Brain microvascular endothelial cell (primary cell): ENCODE measurements at regions not wholly inside any gene's neighbourhood (a gene's known extent, or its start where the extent isn't known, plus 50 kb on each side); places are given as distances from the start of the nearest gene placed in this dataset.

Experiments
- DNase-seq: peaks from one replicate; pipeline ENCODE4 v3.0.0-alpha.2; 2020
- H3K27ac ChIP-seq: fragments of 250-450 bp; sonication (Bioruptor Pico); 2 replicates; pipeline ENCODE4 v1.5.1; 2020; ENCODE audit warnings: mild to moderate bottlenecking, moderate library complexity
- H3K27me3 ChIP-seq: fragments of 250-450 bp; sonication (Bioruptor Pico); replicated peaks from 2 replicates; pipeline ENCODE4 v1.5.1; 2020; ENCODE audit warnings: mild to moderate bottlenecking
- H3K36me3 ChIP-seq: fragments of 250-450 bp; sonication (Bioruptor Pico); replicated peaks from 2 replicates; pipeline ENCODE4 v1.5.1; 2020; ENCODE audit warnings: mild to moderate bottlenecking
- H3K4me3 ChIP-seq: 2 replicates; pipeline ENCODE4 v1.5.1; 2011; ENCODE audit warnings: low read depth, mild to moderate bottlenecking, control low read depth, low read length, moderate library complexity
- in situ Hi-C: cut with HindIII; loops from 2 replicates; pipeline ENCODE4 v1.10.0; 2017; ENCODE audit warnings: low sequenced_read_pairs, low pct_ligation_motif_present
- TF ChIP-seq, protein P1 (sequence below): IDR thresholded peaks from 2 replicates; pipeline ENCODE4 v1.5.1; 2011; ENCODE audit warnings: low read depth, mild to moderate bottlenecking, moderate library complexity, low read length, control low read depth, inconsistent platforms; ENCODE audit errors: missing control alignments

GRCh38 chr10:8527773-8528172, 473.3 kb downstream of the GATA3 start:
- H3K4me3 ChIP-seq, result no peak overlapping the region
- H3K27ac ChIP-seq, result no peak overlapping the region
- in situ Hi-C loops, result no loop called here
- no peaks in the 10 kb centered on the region for H3K36me3 ChIP-seq
- DNase-seq, result no peak
- H3K27me3 ChIP-seq, result no peaks in the 10 kb centered on the region
- TF ChIP-seq, protein P1, sequence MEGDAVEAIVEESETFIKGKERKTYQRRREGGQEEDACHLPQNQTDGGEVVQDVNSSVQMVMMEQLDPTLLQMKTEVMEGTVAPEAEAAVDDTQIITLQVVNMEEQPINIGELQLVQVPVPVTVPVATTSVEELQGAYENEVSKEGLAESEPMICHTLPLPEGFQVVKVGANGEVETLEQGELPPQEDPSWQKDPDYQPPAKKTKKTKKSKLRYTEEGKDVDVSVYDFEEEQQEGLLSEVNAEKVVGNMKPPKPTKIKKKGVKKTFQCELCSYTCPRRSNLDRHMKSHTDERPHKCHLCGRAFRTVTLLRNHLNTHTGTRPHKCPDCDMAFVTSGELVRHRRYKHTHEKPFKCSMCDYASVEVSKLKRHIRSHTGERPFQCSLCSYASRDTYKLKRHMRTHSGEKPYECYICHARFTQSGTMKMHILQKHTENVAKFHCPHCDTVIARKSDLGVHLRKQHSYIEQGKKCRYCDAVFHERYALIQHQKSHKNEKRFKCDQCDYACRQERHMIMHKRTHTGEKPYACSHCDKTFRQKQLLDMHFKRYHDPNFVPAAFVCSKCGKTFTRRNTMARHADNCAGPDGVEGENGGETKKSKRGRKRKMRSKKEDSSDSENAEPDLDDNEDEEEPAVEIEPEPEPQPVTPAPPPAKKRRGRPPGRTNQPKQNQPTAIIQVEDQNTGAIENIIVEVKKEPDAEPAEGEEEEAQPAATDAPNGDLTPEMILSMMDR, result no peak

- Histone ChIP-seq H3K36me3 (no peaks in the 10 kb centered on the region), H3K27ac (no peak overlapping the region), H3K4me3 (no peak overlapping the region), H3K27me3 (no peaks in the 10 kb centered on the region)
- TF ChIP-seq, protein P1, result no peak
- in situ Hi-C loops, result no loop called here
- DNase-seq, result no peak
Measured at GRCh38 chr10:8531116-8531515, 476.6 kb downstream of the GATA3 start.

DNA sequence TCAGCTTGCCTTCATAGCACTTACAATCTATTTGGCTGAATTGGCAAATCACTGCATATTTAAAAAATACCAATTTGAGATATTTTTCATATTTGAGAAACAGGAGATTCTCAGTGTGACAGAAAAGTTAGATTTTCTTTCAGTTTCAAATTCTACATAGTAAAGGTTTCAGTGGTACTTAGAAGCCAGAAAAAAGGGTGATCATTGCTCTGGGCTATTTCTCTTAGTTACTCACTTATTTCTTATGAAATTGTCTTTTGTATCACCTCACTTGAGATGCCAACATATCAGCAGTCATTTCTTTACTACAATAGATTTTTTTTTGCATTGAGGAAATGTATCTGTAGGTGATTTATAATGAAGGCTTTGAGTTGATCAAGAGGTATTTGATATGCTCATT, 478.2 kb downstream of the GATA3 start:
- in situ Hi-C loops, result no loop called here
- H3K36me3 ChIP-seq, result no peaks in the 10 kb centered on the region
- H3K27me3 ChIP-seq, result no peaks in the 10 kb centered on the region
- no peak for DNase-seq
- H3K27ac ChIP-seq, result no peak overlapping the region
- TF ChIP-seq, protein P1, result no peak
- H3K4me3 ChIP-seq, result no peak overlapping the region

DNA sequence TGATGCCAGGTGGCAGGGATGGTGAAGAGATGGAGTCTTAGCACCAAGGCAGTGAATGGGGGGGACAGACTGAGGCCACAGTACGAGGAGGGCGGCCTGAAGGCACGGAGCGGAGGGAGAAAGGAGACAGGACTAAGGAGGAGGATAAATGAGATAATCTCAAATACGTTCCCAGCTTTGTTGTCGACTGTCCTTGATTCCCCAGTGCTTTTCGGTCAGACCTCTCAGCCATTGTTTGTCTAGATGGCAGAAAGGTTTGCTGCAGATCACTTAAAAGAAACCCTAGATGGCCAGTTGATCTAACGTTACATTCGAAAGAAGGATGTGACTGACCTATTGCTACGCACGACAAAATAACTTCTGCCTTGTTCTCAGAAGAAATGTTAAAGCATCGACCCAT, 479.0 kb downstream of the GATA3 start:
- TF ChIP-seq, protein P1, result no peak
- no peak for DNase-seq
- Histone ChIP-seq H3K27ac (no peak overlapping the region), H3K36me3 (no peaks in the 10 kb centered on the region), H3K4me3 (no peak overlapping the region), H3K27me3 (no peaks in the 10 kb centered on the region)
- in situ Hi-C loops, result no loop called here

GRCh38 chr10:8534096-8534495, 479.6 kb downstream of the GATA3 start:
- in situ Hi-C loops, result no loop called here
- Histone ChIP-seq H3K4me3 (no peak overlapping the region), H3K27me3 (no peaks in the 10 kb centered on the region), H3K36me3 (no peaks in the 10 kb centered on the region), H3K27ac (no peak overlapping the region)
- DNase-seq, result no peak
- TF ChIP-seq, protein P1, result no peak

DNA sequence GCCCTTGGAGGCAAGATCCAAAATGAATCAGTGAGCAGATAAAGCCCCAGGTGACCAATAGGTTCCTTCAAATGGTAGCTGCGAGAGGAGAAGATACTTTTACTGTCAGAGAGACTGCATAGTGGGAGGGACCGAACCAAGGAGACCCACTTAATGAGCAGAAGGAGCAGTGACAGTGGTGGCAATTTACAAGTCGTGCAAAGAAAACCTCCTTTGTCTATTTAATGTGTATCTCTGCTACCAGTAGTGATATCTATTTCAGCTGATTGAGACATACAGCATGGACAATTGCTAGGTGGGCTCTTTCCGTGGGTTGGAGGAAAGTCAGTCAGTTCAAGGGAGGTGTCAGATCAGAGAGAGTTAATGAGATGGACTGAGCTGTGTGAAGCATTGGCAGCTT, 480.4 kb downstream of the GATA3 start:
- Histone ChIP-seq H3K27ac (no peak overlapping the region), H3K27me3 (no peaks in the 10 kb centered on the region), H3K36me3 (no peaks in the 10 kb centered on the region), H3K4me3 (no peak overlapping the region)
- DNase-seq, result no peak
- TF ChIP-seq, protein P1, result no peak
- in situ Hi-C loops, result no loop called here
